ENCODE measurements at regions not wholly inside any gene's neighbourhood (a gene's known extent, or its start where the extent isn't known, plus 50 kb on each side); places are given as distances from the start of the nearest gene placed in this dataset.

- no peak for TF ChIP-seq ATF5 (CRISPR knock-in tag; IDR thresholded peaks at IDR 0.05; ENCODE audit: low read depth)
Observed at GRCh38 chr1:199287647-199288046, 648.8 kb downstream of the PTPRC start (continued).

- Histone ChIP-seq H3K9ac (ENCODE audit: insufficient read depth, low read depth, low read length) (no peak overlapping the region), H3K79me2 (ENCODE audit: insufficient read depth, low read length) (no peaks in the 10 kb centered on the region), H3K36me3 (replicated peaks in 1 of 2; ENCODE audit: control insufficient read depth in 1 of 2, insufficient read depth in 2 of 2, low read length in 2 of 2) (no peaks in the 10 kb centered on the region), H2AFZ (ENCODE audit: low read length) (no peak overlapping the region), H3K27ac (ENCODE audit: extremely low read length, insufficient read depth, low read length) (no peak overlapping the region), H3K4me2 (ENCODE audit: low read depth, low read length) (no peak overlapping the region), H3K4me3 (replicated peaks in 1 of 3; ENCODE audit: insufficient read depth in 1 of 3, low read depth in 2 of 3, low read length in 3 of 3) (no peak overlapping the region), H3K27me3 (ENCODE audit: control insufficient read depth in 1 of 2, insufficient read depth in 2 of 2, low read length in 2 of 2) (no peaks in the 10 kb centered on the region), H3K9me3 (ENCODE audit: low read length) (no peaks in the 10 kb centered on the region), H4K20me1 (ENCODE audit: insufficient read depth, low read length) (no peaks in the 10 kb centered on the region), H3K4me1 (ENCODE audit: insufficient read depth, low read length) (no peaks in the 10 kb centered on the region)
- CTCF ChIA-PET (ENCODE audit: low intra/inter-chr PET ratio, low total read pairs) = no interaction called here
- POLR2A ChIA-PET = no interaction called here
- no TSS peak for BruUV-seq (replicated peaks)
- TF ChIP-seq E2F1 (CRISPR knock-in tag; IDR thresholded peaks at IDR 0.05) = no peak
- no peak for TF ChIP-seq NFE2L1 (CRISPR knock-in tag; IDR thresholded peaks at IDR 0.05; ENCODE audit: borderline replicate concordance)
- no peak for TF ChIP-seq FOXP1 (IDR thresholded peaks at IDR 0.05)
- TF ChIP-seq FOXP1 (CRISPR knock-in tag; IDR thresholded peaks at IDR 0.05) = no peak
- no peak for TF ChIP-seq NFRKB (IDR thresholded peaks at IDR 0.05)
- FAIRE-seq (no peak), ATAC-seq (no peak), DNase-seq (ENCODE audit: low spot score) (no peak)
- intact Hi-C loops (cut with micrococcal nuclease; ENCODE audit: unreplicated experiment) (no loop called here), in situ Hi-C loops (cut with HindIII; ENCODE audit: extremely low pct_ligation_motif_present, low pct_unique_long_range_greater_than_20kb) (no loop called here)
Observed at GRCh38 chr1:199290186-199290585, 651.3 kb downstream of the PTPRC start.
